Upper lobe of left lung (tissue), 6 donors: ENCODE measurements at regions not wholly inside any gene's neighbourhood (a gene's known extent, or its start where the extent isn't known, plus 50 kb on each side); places are given as distances from the start of the nearest gene placed in this dataset.

Experiments used
- ATAC-seq, 2 donors: fragments of 200-7000 bp; cut with Tn5 transposase; one replicate each; pipeline ENCODE4 v1.9.1; 2022; ENCODE audit warnings: mild to moderate bottlenecking in 2 of 2, moderate library complexity in 2 of 2; ENCODE audit not compliant: low FRiP score in 2 of 2
- DNase-seq, 2 donors: peaks; one replicate each; pipeline ENCODE4 v3.0.0-alpha.2; 2019 to 2020
- H3K27ac ChIP-seq, 4 donors: fragments of 200-600 bp; sonication (generic); one replicate each; pipeline ENCODE4 v1.5.1; 2016 to 2019
- H3K27me3 ChIP-seq, 4 donors: fragments of 200-600 bp; sonication (generic); one replicate each; pipeline ENCODE4 v1.5.1; 2017 to 2019
- H3K36me3 ChIP-seq, 4 donors: fragments of 200-600 bp; sonication (generic); one replicate each; pipeline ENCODE4 v1.5.1; 2016 to 2019
- H3K4me1 ChIP-seq, 4 donors: fragments of 200-600 bp; sonication (generic); one replicate each; pipeline ENCODE4 v1.5.1; 2018 to 2019
- H3K4me3 ChIP-seq, 4 donors: fragments of 200-600 bp; sonication (generic); one replicate each; pipeline ENCODE4 v1.5.1; 2017 to 2019; ENCODE audit warnings: mild to moderate bottlenecking in 2 of 4, moderate library complexity in 1 of 4
- H3K9me3 ChIP-seq, 4 donors: fragments of 200-600 bp; sonication (generic); one replicate each; pipeline ENCODE4 v1.5.1; 2018 to 2019
- CTCF ChIP-seq, 6 experiments: fragments of 450-650 bp in 4 of 6; fragments of 200-600 bp in 2 of 6; sonication (generic) in 2 of 6; IDR thresholded peaks; one replicate each; pipeline ENCODE4 v1.5.1; 2016 to 2019; ENCODE audit warnings: antibody characterized with exemption in 6 of 6
- EP300 ChIP-seq, 4 donors: sonication (generic); formaldehyde crosslinking; IDR thresholded peaks; one replicate each; pipeline ENCODE4 v1.5.1; 2017; ENCODE audit warnings: antibody characterized with exemption in 4 of 4, control low read depth in 2 of 4
- POLR2A ChIP-seq, 4 donors: fragments of 450-650 bp; IDR thresholded peaks; one replicate each; pipeline ENCODE4 v1.5.1; 2016 to 2017; ENCODE audit warnings: antibody characterized with exemption in 4 of 4, mild to moderate bottlenecking in 2 of 4
- POLR2AphosphoS5 ChIP-seq, 2 donors: sonication (generic); formaldehyde crosslinking; IDR thresholded peaks; one replicate each; pipeline ENCODE4 v1.5.1; 2017; ENCODE audit warnings: antibody characterized with exemption in 2 of 2
- WGBS, 2 donors: methylation state at CpG; one replicate each; pipeline ENCODE4 v1.1.5; 2017 to 2018; 5-methylcytosine and 5-hydroxymethylcytosine counted together
- donor health status: DM: no; HTN: no; CAD: no; lungs with moderate emphysema.
- donor health status: DM: no; HTN: yes; CAD: no; lungs with severe emphysema.

GRCh38 chr13:31043957-31044356, 111.5 kb downstream of the TEX26 start:
- Histone ChIP-seq H3K27me3 (no peaks in the 10 kb centered on the region), H3K4me1 (peaks cover 15 to 38% (median 29%) of the 10 kb centered on the region in 4 donors), H3K27ac (no peak overlapping the region), H3K36me3 (no peaks in the 10 kb centered on the region), H3K4me3 (no peak overlapping the region), H3K9me3 (no peaks in the 10 kb centered on the region)
- 41 to 51% methylated on average over 7 to 16 of the region's 16 CpGs for WGBS, 2 donors
- ATAC-seq, result peak in 1 of 2 donors; percentile 28
- no peak for TF ChIP-seq CTCF (IDR thresholded peaks at IDR 0.05)
- TF ChIP-seq POLR2A (IDR thresholded peaks at IDR 0.05), result no peak
- no peak for TF ChIP-seq EP300 (IDR thresholded peaks at IDR 0.05)
- no peak for TF ChIP-seq POLR2AphosphoS5 (IDR thresholded peaks at IDR 0.05)
- DNase-seq, result peak in 1 of 2 donors; percentile 69

GRCh38 chr13:31042481-31043165, 110.2 kb downstream of the TEX26 start:
- Histone ChIP-seq H3K36me3 (no peaks in the 10 kb centered on the region), H3K9me3 (no peaks in the 10 kb centered on the region), H3K27ac (no peak overlapping the region), H3K27me3 (no peaks in the 10 kb centered on the region), H3K4me3 (no peak overlapping the region), H3K4me1 (peaks cover 15 to 39% (median 29%) of the 10 kb centered on the region in 4 donors)
- no peak for ATAC-seq
- TF ChIP-seq POLR2AphosphoS5 (IDR thresholded peaks at IDR 0.05) (no peak), EP300 (IDR thresholded peaks at IDR 0.05) (no peak), POLR2A (IDR thresholded peaks at IDR 0.05) (no peak), CTCF (IDR thresholded peaks at IDR 0.05) (no peak)
- 87 to 88% methylated on average over 16 of the region's 16 CpGs for WGBS, 2 donors
- DNase-seq, result no peak

DNA sequence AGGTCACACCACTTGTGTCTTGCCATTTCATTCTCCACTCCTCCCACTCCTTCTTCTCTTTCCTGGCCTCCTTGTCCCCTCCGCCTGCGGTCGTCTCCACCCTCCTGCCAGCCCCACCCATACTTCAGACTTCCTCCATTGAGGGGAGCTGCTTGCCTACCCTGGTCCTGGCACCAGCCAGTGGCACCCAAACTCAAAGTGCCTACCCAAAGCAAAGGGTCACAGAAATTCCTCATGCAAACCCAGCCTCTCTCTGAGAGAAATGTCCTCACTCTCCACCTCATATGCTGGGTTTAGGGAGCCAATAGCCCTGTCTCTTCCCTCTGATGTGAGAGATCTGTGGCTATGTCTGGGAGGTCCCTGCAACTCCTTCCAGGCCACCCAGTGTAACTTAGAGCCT, 109.6 kb downstream of the TEX26 start:
- DNase-seq (no peak), ATAC-seq (no peak)
- H3K27me3 ChIP-seq, result no peaks in the 10 kb centered on the region
- no peaks in the 10 kb centered on the region for H3K36me3 ChIP-seq
- TF ChIP-seq CTCF (IDR thresholded peaks at IDR 0.05) (no peak), EP300 (IDR thresholded peaks at IDR 0.05) (no peak), POLR2AphosphoS5 (IDR thresholded peaks at IDR 0.05) (no peak), POLR2A (IDR thresholded peaks at IDR 0.05) (no peak)
- H3K9me3 ChIP-seq, result no peaks in the 10 kb centered on the region
- 13 to 23% methylated on average over 3 of the region's 3 CpGs for WGBS, 2 donors
- H3K27ac ChIP-seq, result no peak overlapping the region
- peaks cover 15 to 38% (median 27%) of the 10 kb centered on the region in 4 donors for H3K4me1 ChIP-seq
- H3K4me3 ChIP-seq, result no peak overlapping the region

- H3K4me1 ChIP-seq, result peaks cover 0 to 8% (median under 1%) of the 10 kb centered on the region in 4 donors
- H3K9me3 ChIP-seq, result no peaks in the 10 kb centered on the region
- DNase-seq (no peak), ATAC-seq (peak in 1 of 2 donors; percentile 44)
- WGBS, 2 donors, result 48 to 58% methylated on average over 7 of the region's 7 CpGs
- H3K27me3 ChIP-seq, result no peaks in the 10 kb centered on the region
- H3K27ac ChIP-seq, result no peak overlapping the region
- H3K36me3 ChIP-seq, result no peaks in the 10 kb centered on the region
- TF ChIP-seq EP300 (IDR thresholded peaks at IDR 0.05) (no peak), CTCF (IDR thresholded peaks at IDR 0.05) (no peak), POLR2A (IDR thresholded peaks at IDR 0.05) (no peak), POLR2AphosphoS5 (IDR thresholded peaks at IDR 0.05) (no peak)
- no peak overlapping the region for H3K4me3 ChIP-seq
Measured at GRCh38 chr13:31038834-31039552, 106.5 kb downstream of the TEX26 start.
